Activated CD4-positive, alpha-beta memory T cell treated with anti-CD3 and anti-CD28 coated beads for 36 hours (primary cell): ENCODE measurements at regions not wholly inside any gene's neighbourhood (a gene's known extent, or its start where the extent isn't known, plus 50 kb on each side); places are given as distances from the start of the nearest gene placed in this dataset.
"Not testable (repeated sequence)": the region's sequence is repeated elsewhere in the genome, so short reads cannot be mapped to it uniquely, and the experiment has no call there.

Experiments
- CTCF ChIA-PET: fragments of 350-600 bp; sonication (Branson Sonifier 250); formaldehyde crosslinking; loops from one replicate; lab custom pipeline; 2021; ENCODE audit warnings: antibody characterized with exemption, inconsistent platforms; lab: Charles Lee
- POLR2A ChIA-PET: fragments of 350-600 bp; sonication (Branson Sonifier 250); formaldehyde crosslinking; loops from one replicate; lab custom pipeline; 2021; ENCODE audit warnings: antibody characterized with exemption; lab: Charles Lee
- DNase-seq: peaks from one replicate; pipeline ENCODE4 v3.0.0-alpha.2; 2020
- H3K27ac Mint-ChIP-seq: one replicate; pipeline ENCODE4 v1.8.0; 2021; ENCODE audit warnings: mixed read lengths
- H3K27me3 Mint-ChIP-seq: one replicate; pipeline ENCODE4 v1.8.0; 2021; ENCODE audit warnings: mixed read lengths
- H3K36me3 Mint-ChIP-seq: one replicate; pipeline ENCODE4 v1.8.0; 2021; ENCODE audit warnings: mixed read lengths
- H3K4me1 Mint-ChIP-seq: one replicate; pipeline ENCODE4 v1.8.0; 2021; ENCODE audit warnings: low read depth, mixed read lengths
- H3K4me3 Mint-ChIP-seq: one replicate; pipeline ENCODE4 v1.8.0; 2021; ENCODE audit warnings: mild to moderate bottlenecking, mixed read lengths
- H3K9me3 Mint-ChIP-seq: one replicate; pipeline ENCODE4 v1.8.0; 2021; ENCODE audit warnings: mixed read lengths
- intact Hi-C: fragments of 100-400 bp; cut with micrococcal nuclease; formaldehyde crosslinking; loops from one replicate; pipeline ENCODE4 v1.15.1; 2023

DNA sequence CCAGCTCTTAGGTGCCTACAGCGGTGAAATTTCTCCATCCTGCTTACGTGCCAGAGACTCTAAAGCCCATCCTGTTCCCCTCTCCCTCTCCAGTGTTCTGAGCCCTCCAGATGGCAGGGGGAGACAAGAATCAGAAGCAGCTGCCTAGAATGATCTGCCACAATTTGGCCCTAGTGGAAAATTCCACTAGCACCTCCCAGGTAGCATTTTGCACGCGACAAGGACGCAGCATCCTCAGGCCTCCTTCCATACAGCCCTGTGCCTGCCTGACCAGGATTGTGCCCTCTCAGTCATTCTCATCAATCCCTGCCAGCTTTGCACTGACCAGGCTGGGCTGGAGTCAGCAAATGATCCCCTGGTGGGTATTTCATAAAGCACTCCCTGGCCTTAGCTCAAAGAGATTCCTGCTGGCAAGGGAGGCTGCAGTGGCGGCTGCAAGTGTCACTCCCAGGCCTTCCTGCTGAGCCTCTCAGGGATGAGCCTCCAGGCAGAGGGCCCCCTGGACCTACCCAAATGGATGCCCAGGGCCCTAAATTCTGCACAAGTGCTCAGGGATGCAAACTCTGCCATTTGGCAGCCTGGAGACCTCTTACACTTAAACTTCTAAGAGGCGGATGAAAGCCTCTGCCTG is 130.2 kb upstream of the ATP2B2 start:
- Mint-ChIP-seq H3K27ac (no peak overlapping the region), H3K27me3 (peaks cover 12% of the 10 kb centered on the region), H3K9me3 (peaks cover 26% of the 10 kb centered on the region), H3K4me3 (no peak overlapping the region), H3K4me1 (no peaks in the 10 kb centered on the region), H3K36me3 (no peaks in the 10 kb centered on the region)
- ChIA-PET POLR2A (no interaction called here), CTCF (no interaction called here)
- intact Hi-C loops = no loop called here
- no peak for DNase-seq

DNA sequence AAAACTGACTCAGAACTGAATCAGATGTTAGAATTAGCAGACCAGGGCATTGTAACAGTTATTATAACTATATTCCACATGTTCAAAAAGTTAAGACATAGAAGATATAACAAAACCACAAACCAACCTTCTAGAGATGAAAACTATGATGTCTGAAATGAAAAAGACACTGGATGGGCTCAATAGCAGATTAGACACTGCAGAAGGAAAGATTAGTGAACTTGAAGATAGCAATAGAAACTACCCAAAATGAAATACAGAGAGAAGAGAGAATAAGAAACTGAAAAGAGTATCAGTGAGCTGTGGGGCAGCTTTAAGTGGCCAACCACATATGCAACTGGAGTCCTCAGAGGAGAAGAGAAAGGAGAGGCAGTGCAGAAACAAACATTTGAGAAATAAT is 132.0 kb upstream of the ATP2B2 start:
- H3K27me3 Mint-ChIP-seq = peaks cover 21% of the 10 kb centered on the region
- intact Hi-C loops = no loop called here
- H3K9me3 Mint-ChIP-seq = peaks cover 26% of the 10 kb centered on the region
- DNase-seq = no peak
- H3K4me1 Mint-ChIP-seq = no peaks in the 10 kb centered on the region
- CTCF ChIA-PET = no interaction called here
- no peak overlapping the region for H3K4me3 Mint-ChIP-seq
- no peak overlapping the region for H3K27ac Mint-ChIP-seq
- H3K36me3 Mint-ChIP-seq = no peaks in the 10 kb centered on the region
- POLR2A ChIA-PET = no interaction called here

DNA sequence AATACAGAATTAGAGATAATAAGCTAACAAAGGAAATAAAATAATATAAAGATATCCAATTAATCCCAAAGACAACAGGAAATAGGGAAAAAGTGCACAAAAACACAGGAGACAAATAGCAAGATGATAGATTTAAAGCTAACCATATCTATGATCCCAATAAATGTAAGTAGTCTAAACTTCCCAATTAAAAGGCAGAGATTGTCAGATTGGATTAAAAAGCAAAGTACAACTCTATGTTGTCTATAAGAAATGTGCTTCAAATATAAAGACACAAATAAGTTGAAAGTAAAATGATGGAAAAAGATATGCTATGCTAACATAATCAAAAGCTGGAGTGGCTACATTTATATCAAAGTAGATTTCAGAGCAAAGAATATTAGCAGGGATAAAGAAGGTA is 133.1 kb upstream of the ATP2B2 start:
- no peak overlapping the region for H3K27ac Mint-ChIP-seq
- CTCF ChIA-PET = no interaction called here
- no peaks in the 10 kb centered on the region for H3K4me1 Mint-ChIP-seq
- POLR2A ChIA-PET = no interaction called here
- H3K36me3 Mint-ChIP-seq = no peaks in the 10 kb centered on the region
- no peak overlapping the region for H3K4me3 Mint-ChIP-seq
- no peak for DNase-seq
- peaks cover 26% of the 10 kb centered on the region for H3K9me3 Mint-ChIP-seq
- intact Hi-C loops = no loop called here
- peaks cover 19% of the 10 kb centered on the region for H3K27me3 Mint-ChIP-seq

DNA sequence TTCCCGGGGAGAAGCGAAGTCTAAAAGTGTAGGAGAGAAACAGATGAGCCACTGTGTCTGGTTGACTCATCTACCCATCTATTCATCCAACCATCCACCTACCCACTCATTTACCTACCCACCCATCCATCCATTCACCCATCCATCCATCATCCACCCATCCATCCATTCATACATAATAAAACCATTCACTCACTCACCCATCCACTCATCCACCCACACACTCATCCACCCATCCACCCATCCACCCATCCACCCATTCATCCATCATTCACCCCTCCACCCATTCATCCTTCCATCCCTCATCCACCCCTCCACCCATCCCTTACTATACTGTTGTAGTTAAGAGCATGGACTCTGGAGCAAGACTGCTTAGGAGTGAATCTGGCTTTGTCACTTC is 136.4 kb upstream of the ATP2B2 start:
- Mint-ChIP-seq H3K27me3 (peaks cover 8% of the 10 kb centered on the region), H3K4me1 (no peaks in the 10 kb centered on the region), H3K27ac (no peak overlapping the region), H3K4me3 (no peak overlapping the region), H3K9me3 (peaks cover 20% of the 10 kb centered on the region), H3K36me3 (no peaks in the 10 kb centered on the region)
- DNase-seq = no peak
- POLR2A ChIA-PET = no interaction called here
- CTCF ChIA-PET = no interaction called here
- intact Hi-C loops = no loop called here

DNA sequence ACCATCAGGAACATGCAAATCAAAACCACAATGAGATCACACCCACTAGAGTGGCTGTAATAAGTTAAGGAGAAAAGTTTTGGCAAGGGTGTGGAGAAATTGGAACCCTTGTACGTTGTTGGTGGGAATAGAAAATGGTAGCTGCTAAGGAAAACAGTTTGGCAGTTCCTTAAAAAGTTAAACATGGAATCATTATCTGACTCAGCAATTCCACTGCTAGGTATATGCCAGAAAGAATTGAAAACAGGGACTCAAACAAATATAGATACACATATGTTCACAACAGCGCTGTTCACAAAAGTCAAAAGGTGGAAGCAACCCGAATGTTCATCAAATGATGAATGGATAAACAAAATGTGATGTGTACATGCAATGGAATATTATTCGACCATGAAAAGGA is 138.8 kb upstream of the ATP2B2 start:
- no peak overlapping the region for H3K4me3 Mint-ChIP-seq
- POLR2A ChIA-PET = no interaction called here
- peaks cover 8% of the 10 kb centered on the region for H3K27me3 Mint-ChIP-seq
- H3K36me3 Mint-ChIP-seq = no peaks in the 10 kb centered on the region
- CTCF ChIA-PET = no interaction called here
- intact Hi-C loops = no loop called here
- no peak for DNase-seq
- no peak overlapping the region for H3K27ac Mint-ChIP-seq
- H3K4me1 Mint-ChIP-seq = no peaks in the 10 kb centered on the region
- H3K9me3 Mint-ChIP-seq = no peaks in the 10 kb centered on the region

DNA sequence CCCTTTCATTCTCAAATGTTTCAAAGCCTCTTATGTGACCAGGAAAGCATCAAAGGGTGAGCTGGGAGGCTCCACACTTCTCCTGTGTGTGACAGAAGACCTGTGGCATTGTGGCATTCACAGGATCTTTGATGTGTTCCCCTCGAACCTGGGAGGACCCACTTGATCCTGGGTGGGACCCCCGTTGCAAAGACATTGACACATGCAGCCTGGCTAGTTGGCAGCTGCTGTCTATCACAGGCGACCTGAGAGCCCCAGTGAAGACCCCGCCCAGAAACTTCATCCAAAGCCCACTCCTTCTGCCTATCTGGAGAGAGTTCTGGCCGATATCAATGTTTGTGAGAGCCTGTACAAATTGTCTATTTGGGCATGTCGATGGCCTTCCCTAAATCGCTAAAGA is 140.4 kb upstream of the ATP2B2 start:
- intact Hi-C loops = no loop called here
- Mint-ChIP-seq H3K4me1 (no peaks in the 10 kb centered on the region), H3K9me3 (no peaks in the 10 kb centered on the region), H3K27ac (no peak overlapping the region), H3K36me3 (no peaks in the 10 kb centered on the region), H3K4me3 (no peak overlapping the region), H3K27me3 (peaks cover 6% of the 10 kb centered on the region)
- ChIA-PET CTCF (no interaction called here), POLR2A (no interaction called here)
- no peak for DNase-seq

DNA sequence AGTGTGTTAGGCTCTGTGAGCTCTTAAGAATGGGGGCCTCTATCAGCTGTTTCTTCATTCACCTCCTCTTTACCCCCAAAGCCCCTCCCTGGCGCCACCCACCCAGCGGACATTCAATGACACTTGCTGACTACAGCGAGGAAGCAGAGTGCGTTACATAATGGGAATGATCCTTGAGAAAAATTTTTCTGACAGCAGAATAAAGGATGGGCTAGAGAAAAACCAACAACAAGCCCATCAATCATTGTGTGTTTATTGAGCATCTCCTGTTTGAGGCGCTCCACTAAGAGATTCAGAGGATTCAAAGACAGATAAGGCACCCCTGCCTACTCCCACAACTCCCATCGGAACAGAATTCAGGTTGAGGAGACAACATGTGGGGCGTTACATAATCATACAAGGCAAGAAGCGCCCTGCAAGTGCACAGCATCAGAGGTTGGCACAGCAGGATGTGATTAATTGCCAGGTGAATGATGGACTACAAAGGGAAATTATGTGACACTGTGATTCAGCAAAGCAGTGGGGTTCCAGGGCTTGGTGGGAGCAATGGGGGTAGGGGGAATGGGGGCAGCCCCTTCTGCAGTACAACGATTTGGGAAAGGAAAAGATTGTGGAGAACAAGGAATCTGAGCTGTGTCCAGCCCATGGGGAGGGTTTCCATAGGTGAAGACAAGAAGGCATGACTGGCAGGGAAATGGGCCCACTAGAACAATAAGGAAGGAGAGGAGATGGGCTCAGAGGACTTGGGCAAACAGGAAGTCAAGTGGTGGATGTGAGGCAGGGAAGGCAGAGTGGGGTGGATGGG is 141.3 kb upstream of the ATP2B2 start:
- Mint-ChIP-seq H3K9me3 (no peaks in the 10 kb centered on the region), H3K36me3 (no peaks in the 10 kb centered on the region), H3K27me3 (peaks cover 1% of the 10 kb centered on the region), H3K4me3 (no peak overlapping the region), H3K27ac (no peak overlapping the region), H3K4me1 (no peaks in the 10 kb centered on the region)
- no peak for DNase-seq
- intact Hi-C loops = no loop called here
- ChIA-PET CTCF (no interaction called here), POLR2A (no interaction called here)

DNA sequence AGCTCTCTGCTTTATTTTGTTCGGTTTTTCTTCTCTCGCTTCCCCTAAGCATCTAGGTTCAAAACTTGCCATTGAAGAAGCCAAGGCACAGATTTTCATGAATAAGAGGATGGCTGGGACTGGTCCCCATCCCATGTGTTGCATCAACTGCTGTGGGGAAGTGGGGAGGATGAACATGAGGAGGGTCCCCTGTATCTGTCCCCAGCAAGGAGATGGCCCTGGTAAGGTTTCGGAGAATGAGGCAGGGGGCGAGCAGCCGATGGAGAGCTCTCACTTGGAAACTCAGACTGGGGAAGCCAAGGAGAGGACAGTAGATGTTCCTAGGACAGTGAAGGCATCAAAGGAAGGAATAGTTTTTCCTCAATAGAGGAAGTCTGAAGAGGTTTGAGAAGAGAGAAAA is 142.0 kb upstream of the ATP2B2 start:
- Mint-ChIP-seq H3K4me3 (no peak overlapping the region), H3K27ac (no peak overlapping the region), H3K27me3 (no peaks in the 10 kb centered on the region), H3K4me1 (no peaks in the 10 kb centered on the region), H3K9me3 (no peaks in the 10 kb centered on the region), H3K36me3 (no peaks in the 10 kb centered on the region)
- POLR2A ChIA-PET = no interaction called here
- intact Hi-C loops = no loop called here
- no peak for DNase-seq
- CTCF ChIA-PET = no interaction called here

DNA sequence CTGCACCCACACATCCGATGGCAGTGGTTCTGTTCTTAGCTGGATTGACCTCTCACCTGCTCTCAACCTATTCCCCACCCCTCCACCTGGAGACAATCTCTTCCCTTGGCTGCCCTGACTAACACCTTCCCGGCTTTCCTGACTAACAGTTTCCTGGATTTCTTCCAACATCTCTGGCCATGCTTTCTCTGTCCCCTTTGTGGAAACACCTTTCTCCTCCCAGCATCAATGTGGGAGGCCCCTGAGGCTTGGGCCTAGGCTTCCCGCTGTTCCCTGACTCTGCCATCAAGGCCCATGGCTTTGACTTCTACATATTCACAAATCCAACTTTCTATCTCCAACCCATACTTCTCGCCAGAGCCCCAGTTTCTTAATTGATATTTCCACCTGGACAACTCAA is 142.8 kb upstream of the ATP2B2 start:
- POLR2A ChIA-PET = no interaction called here
- intact Hi-C loops = no loop called here
- no peaks in the 10 kb centered on the region for H3K27me3 Mint-ChIP-seq
- H3K4me1 Mint-ChIP-seq = no peaks in the 10 kb centered on the region
- no peak overlapping the region for H3K27ac Mint-ChIP-seq
- H3K9me3 Mint-ChIP-seq = no peaks in the 10 kb centered on the region
- H3K4me3 Mint-ChIP-seq = no peak overlapping the region
- CTCF ChIA-PET = no interaction called here
- DNase-seq = no peak
- H3K36me3 Mint-ChIP-seq = no peaks in the 10 kb centered on the region

DNA sequence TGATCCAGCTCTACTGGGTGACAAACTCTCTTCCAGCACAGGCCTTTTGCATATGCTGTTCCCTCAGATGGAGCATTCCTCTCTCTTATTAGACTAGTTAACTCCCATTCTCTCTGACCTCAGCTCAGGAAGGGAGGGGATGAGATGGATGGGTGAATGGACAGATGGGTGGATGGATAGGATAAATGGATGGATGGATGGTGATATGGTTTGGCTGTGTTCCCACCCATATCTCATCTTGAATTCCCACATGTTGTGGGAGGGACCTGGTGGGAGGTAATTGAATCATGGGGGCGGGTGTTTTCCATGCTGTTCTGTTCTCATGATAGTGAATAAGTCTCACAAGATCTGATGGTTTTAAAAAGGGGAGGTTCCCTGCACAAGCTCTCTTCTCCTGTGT is 144.1 kb upstream of the ATP2B2 start:
- intact Hi-C loops, H3K36me3 Mint-ChIP-seq, DNase-seq, H3K4me1 Mint-ChIP-seq, H3K27me3 Mint-ChIP-seq, H3K27ac Mint-ChIP-seq, CTCF ChIA-PET, H3K9me3 Mint-ChIP-seq, POLR2A ChIA-PET, H3K4me3 Mint-ChIP-seq: not testable (repeated sequence)

DNA sequence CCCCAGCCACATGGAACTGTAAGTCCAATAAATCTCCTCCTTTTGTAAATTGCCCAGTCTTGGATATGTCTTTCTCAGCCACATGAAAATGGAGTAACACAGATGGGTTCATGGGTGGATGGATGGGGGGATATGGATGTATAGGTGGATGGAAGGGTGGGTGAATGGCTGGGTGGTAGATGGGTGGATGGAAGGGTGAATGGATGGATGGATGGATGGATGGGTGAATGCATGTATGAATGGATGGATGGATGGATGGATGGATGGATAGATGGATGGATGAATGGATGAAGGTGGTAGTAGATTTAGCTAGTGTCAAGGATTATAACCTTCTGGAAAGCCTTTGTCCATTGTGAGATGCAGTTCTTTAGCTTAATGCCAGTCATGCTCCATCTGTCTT is 146.1 kb upstream of the ATP2B2 start:
- DNase-seq = no peak
- Mint-ChIP-seq H3K27me3 (peaks cover 10% of the 10 kb centered on the region), H3K4me1 (no peaks in the 10 kb centered on the region), H3K27ac (no peak overlapping the region), H3K9me3 (no peaks in the 10 kb centered on the region), H3K36me3 (no peaks in the 10 kb centered on the region), H3K4me3 (no peak overlapping the region)
- CTCF ChIA-PET = no interaction called here
- POLR2A ChIA-PET = no interaction called here
- intact Hi-C loops = no loop called here

DNA sequence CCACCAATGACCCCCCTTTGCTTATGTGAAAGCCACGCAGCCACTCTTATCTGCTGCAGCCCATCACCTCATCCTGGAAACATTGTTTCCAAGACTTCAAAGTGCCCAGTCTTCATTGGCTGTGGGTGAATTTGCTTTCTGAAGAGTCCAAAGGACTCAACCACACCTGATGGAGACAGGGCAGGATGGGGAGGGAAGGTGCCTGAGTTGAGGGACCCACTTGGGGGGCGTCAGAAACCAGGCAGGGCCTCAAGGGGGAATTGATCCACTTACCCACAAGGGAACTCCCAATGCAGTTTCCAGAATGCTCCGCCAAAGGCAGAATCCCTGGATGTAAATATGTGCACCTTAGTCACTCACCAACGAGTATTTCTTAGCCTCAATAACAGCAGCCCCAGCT is 147.9 kb upstream of the ATP2B2 start:
- Mint-ChIP-seq H3K9me3 (no peaks in the 10 kb centered on the region), H3K27me3 (peaks cover 19% of the 10 kb centered on the region), H3K27ac (no peak overlapping the region), H3K4me3 (no peak overlapping the region), H3K4me1 (no peaks in the 10 kb centered on the region), H3K36me3 (no peaks in the 10 kb centered on the region)
- ChIA-PET POLR2A (no interaction called here), CTCF (no interaction called here)
- no peak for DNase-seq
- intact Hi-C loops = no loop called here
